ENCODE measurements at regions not wholly inside any gene's neighbourhood (a gene's known extent, or its start where the extent isn't known, plus 50 kb on each side); places are given as distances from the start of the nearest gene placed in this dataset.

- TF ChIP-seq CTCF (IDR thresholded peaks at IDR 0.05): no peak
- TF ChIP-seq EP300 (IDR thresholded peaks at IDR 0.05): no peak
Observed at GRCh38 chr9:135254176-135255032, 166.9 kb downstream of the OLFM1 start.
